GM12872 (cell line): ENCODE measurements at regions not wholly inside any gene's neighbourhood (a gene's known extent, or its start where the extent isn't known, plus 50 kb on each side); places are given as distances from the start of the nearest gene placed in this dataset.

Experiments used
- CTCF ChIP-seq: IDR thresholded peaks from 3 replicates; pipeline ENCODE4 v1.5.1; 2011; ENCODE audit warnings: low read depth, mild to moderate bottlenecking, low read length, moderate library complexity; ENCODE audit not compliant: insufficient read depth

DNA sequence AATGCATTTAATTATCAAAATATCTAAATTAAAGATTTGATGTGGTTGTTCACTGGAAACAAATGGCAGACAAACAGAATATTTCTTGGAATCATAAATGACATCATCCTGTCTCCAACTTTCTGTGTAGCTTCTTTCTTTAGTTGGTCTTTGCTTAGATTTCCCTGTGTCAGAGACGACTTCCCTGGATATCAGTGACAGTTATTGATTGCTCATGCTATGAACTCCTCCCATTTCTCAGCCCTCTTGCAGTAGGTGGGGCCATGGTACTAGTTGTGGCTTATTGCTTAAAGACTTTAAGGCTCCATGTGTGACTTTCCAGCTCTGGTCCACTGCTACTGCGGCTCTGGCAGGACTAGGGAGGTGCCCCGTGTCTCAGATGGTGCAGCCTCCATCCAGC, 592.6 kb downstream of the MTRR start:
- TF ChIP-seq CTCF, result no peak

DNA sequence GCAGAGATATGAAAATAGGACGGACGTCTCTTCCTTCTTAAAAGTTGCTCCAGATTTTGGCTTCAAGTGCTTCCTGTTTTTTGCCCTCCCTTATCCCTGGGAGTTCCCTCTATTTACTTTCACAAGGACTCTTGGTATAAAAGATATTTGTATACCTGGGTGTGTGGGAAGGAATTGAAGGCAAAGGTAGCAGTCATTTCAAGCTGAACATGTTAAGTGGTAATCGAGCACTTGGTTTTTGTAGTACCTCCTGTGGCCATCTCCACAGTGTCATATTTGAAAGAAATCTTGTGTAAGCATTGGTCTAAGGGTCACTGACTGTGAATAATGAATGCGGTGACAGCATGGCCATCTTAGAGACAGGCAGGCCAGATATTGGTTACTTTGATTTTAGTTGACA, 593.6 kb downstream of the MTRR start:
- TF ChIP-seq CTCF, result no peak

DNA sequence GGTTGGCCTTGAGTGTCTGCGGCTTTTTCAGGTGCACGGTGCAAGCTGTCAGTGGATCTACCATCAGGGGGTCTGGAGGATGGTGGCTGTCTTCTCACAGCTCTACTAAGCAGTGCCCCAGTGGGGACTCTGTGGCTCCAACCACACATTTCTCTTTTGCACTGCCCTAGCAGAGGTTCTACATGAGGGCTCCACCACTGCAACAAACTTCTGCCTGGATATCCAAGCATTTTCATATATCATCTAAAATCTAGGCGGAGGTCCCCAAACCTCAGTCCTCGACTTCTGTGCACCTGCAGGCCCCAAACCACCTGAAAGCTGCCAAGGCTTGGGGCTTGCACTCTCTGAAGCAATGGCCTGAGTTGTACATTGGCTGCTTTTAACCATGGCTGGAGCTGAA, 601.5 kb downstream of the MTRR start:
- TF ChIP-seq CTCF, result no peak

DNA sequence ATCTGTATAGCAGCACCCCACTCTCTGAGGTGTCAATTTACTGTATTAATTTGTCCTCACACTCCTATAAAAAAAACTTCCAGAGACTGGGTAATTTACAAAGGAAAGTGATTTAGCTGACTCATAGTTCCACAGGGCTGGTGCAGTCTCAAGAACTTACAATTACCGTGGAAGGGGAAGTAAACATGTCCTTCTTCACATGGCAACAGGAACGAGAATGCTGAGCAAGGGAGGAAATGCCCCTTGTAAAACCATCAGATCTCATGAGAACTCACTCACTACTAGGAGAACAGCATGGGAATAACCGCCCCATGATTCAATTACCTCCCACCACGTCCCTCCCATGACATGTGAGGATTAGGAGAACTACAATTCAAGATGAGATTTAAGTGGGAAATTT, 602.6 kb downstream of the MTRR start:
- no peak for TF ChIP-seq CTCF

DNA sequence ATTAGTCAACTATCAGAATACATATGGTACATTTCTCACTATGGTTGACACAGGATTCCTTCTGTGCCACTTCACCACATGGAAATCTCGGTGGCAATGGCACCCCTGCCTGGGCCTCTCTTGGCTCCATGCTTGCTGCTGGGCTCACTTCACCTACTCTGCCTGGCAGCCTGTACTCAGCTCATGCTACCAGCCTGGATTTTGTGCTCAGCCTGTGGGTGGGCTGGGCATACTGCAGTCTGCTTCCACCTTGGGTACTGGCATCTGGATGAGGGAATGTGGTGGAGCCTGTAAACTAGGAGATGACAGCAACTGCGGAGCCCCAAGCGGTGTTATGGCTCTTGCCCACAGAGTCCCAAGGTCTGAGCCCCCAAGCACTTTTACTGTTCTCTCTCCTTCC, 604.1 kb downstream of the MTRR start:
- no peak for TF ChIP-seq CTCF

GRCh38 chr5:8473827-8474568, 605.0 kb downstream of the MTRR start:
- no peak for TF ChIP-seq CTCF

DNA sequence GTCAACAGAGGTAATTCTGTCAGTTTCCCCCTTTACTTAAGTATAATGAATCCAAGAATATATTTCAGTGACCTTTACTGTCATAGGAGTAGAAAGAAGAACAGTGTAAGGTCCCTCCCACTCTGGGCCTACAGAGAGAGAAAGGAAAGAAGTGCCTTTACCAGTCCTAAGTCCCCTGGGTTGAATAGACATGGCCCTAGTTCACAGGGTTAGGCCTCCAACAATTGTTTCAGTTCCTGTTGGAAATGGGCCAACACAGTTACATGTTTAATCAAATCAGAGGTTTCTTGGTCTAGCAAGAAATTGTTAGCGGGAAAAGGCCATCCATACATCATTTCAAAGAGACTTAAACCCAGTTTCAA, 605.6 kb downstream of the MTRR start:
- no peak for TF ChIP-seq CTCF
